Esophagus (tissue), 2 donors: ENCODE measurements at regions not wholly inside any gene's neighbourhood (a gene's known extent, or its start where the extent isn't known, plus 50 kb on each side); places are given as distances from the start of the nearest gene placed in this dataset.

ENCODE experiments used
- H3K27ac ChIP-seq, 2 donors: one replicate each; pipeline ENCODE4 v1.5.1; 2013; ENCODE audit warnings: low read depth in 2 of 2, mild to moderate bottlenecking in 2 of 2, inconsistent platforms in 1 of 2, low read length in 1 of 2, moderate library complexity in 1 of 2
- H3K27me3 ChIP-seq, 2 donors: one replicate each; pipeline ENCODE4 v1.6.1; 2013; ENCODE audit warnings: low read length in 2 of 2, control low read depth in 1 of 2, mild to moderate bottlenecking in 1 of 2; ENCODE audit not compliant: insufficient read depth in 2 of 2, control insufficient read depth in 1 of 2
- H3K36me3 ChIP-seq, 2 donors: one replicate each; pipeline ENCODE4 v1.6.1; 2013; ENCODE audit warnings: low read length in 1 of 2; ENCODE audit not compliant: control insufficient read depth in 2 of 2, insufficient read depth in 2 of 2
- H3K4me1 ChIP-seq, 2 donors: one replicate each; pipeline ENCODE4 v1.6.1; 2013; ENCODE audit warnings: low read length in 1 of 2; ENCODE audit not compliant: control insufficient read depth in 2 of 2, insufficient read depth in 2 of 2
- H3K4me3 ChIP-seq, 2 donors: one replicate each; pipeline ENCODE4 v1.5.1; 2013; ENCODE audit warnings: low read length in 2 of 2, mild to moderate bottlenecking in 2 of 2, low read depth in 1 of 2, moderate library complexity in 1 of 2
- H3K9me3 ChIP-seq, 2 donors: one replicate each; pipeline ENCODE4 v1.6.1; 2013; ENCODE audit warnings: mild to moderate bottlenecking in 2 of 2, low read depth in 1 of 2, low read length in 1 of 2, moderate library complexity in 1 of 2; ENCODE audit not compliant: control insufficient read depth in 2 of 2, insufficient read depth in 1 of 2
- WGBS, 2 donors: extraction: QIAGEN DNeasy Blood & Tissue Kit; methylation state at CpG; one replicate each; pipeline ENCODE4 v1.1.7; 2013; 5-methylcytosine and 5-hydroxymethylcytosine counted together
- donor health status: healthy with polysubstance abuse.
- donor health status: Bipolar disorder and iron deficiency.

DNA sequence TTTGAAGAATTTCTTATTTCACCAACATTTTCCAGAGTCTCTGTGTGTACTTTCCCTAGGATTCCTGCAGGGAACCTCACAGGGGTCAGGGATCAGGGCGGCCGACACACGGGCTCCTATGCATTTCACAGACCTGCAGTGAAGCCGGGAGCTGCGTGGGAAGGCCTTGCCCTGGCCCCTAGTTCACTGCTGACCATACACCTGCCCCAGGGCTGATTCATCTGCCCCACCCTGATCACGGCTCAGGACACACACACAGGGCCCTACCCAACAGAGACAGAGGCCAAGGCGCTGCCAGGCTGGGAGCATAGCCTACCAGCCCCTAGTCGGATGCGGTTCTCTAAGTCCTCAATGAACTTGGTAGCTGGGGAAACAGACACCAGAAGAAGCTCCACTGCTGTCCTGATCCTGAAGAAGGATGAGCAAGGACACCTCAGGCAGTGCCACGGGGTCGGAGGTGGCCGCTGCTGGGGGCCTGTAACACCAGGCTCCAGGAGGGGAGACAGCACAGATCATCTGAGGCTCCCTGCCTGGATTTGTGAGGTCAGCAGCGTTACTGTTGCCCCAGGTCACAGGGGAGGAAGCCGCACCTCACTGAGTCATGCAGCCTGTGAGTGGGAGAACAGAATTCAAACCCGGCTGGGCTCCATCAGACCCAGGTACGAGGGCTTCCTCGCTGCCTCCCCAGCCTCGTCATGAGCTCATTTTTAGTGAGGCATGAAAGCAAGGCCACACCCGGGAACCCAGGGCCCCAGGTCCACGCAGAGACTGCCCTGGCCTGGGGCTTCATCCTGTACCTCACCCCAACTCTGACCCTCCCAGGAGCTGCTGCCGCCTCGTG lies 278.8 kb upstream of the PPP2R2D start:
- WGBS, 2 donors: 64 to 69% methylated on average over 22 of the region's 22 CpGs
- H3K4me3 ChIP-seq: no peak overlapping the region
- no peaks in the 10 kb centered on the region for H3K27me3 ChIP-seq
- no peaks in the 10 kb centered on the region for H3K9me3 ChIP-seq
- H3K36me3 ChIP-seq: no peaks in the 10 kb centered on the region
- no peak overlapping the region for H3K27ac ChIP-seq
- no peaks in the 10 kb centered on the region for H3K4me1 ChIP-seq

DNA sequence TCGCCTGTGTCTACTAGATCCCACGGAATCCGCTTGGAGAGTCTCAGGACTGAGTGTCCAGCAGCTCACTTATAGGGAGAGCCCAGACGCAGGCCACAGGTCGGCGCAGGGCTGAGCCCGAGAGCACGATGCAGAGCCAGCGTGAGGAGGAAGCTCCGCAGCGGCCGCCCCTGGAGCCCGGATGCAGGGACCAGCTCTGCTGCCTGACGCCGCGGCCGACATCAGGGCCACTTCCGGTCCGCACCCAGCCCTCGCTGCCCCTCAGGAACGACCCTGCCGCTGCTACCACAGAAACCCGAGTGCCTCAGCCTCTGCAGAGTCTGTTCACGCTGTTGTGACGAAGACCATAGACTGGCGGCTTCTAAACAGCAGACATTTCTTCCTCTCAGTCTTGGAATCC lies 275.8 kb upstream of the PPP2R2D start:
- Histone ChIP-seq H3K27ac (no peak overlapping the region), H3K36me3 (no peaks in the 10 kb centered on the region), H3K4me1 (no peaks in the 10 kb centered on the region), H3K4me3 (no peak overlapping the region), H3K27me3 (no peaks in the 10 kb centered on the region), H3K9me3 (no peaks in the 10 kb centered on the region)
- 92% methylated on average over 26 of the region's 26 CpGs for whole genome bisulfite sequencing, 2 donors

DNA sequence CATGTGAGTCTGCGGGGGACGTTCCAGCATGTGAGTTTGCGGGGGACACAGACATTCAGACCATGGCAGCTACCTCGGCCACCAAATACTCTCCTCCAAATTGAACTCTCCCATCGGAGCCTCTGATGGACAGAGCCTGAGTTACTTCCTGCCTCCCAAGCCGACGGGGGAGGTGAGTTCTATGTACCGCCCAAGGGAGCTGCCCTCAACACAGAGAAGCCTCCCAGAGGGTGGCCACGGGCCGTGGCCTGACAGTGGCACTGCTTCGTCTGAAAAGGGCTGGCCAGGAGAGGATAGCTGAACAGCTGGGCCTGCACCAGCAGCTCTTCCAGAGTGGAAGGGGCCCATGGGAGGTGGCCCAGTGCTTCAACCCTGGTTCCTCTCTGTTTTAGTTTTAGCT lies 274.5 kb upstream of the PPP2R2D start:
- Histone ChIP-seq H3K9me3 (no peaks in the 10 kb centered on the region), H3K36me3 (no peaks in the 10 kb centered on the region), H3K4me3 (no peak overlapping the region), H3K4me1 (no peaks in the 10 kb centered on the region), H3K27me3 (no peaks in the 10 kb centered on the region), H3K27ac (no peak overlapping the region)
- 88 to 92% methylated on average over 11 of the region's 11 CpGs for WGBS, 2 donors

GRCh38 chr10:131629026-131629770 lies 271.6 kb upstream of the PPP2R2D start:
- 30 to 31% methylated on average over 4 of the region's 4 CpGs for WGBS, 2 donors
- Histone ChIP-seq H3K4me1 (no peaks in the 10 kb centered on the region), H3K9me3 (no peaks in the 10 kb centered on the region), H3K27ac (no peak overlapping the region), H3K36me3 (no peaks in the 10 kb centered on the region), H3K4me3 (no peak overlapping the region), H3K27me3 (no peaks in the 10 kb centered on the region)

- no peaks in the 10 kb centered on the region for H3K36me3 ChIP-seq
- no peaks in the 10 kb centered on the region for H3K27me3 ChIP-seq
- H3K4me3 ChIP-seq: no peak overlapping the region
- 65 to 73% methylated on average over 7 of the region's 7 CpGs for WGBS, 2 donors
- no peaks in the 10 kb centered on the region for H3K4me1 ChIP-seq
- H3K9me3 ChIP-seq: peaks cover 0 to 5% of the 10 kb centered on the region in 2 donors
- no peak overlapping the region for H3K27ac ChIP-seq
Measured at GRCh38 chr10:131630772-131631258, 270.0 kb upstream of the PPP2R2D start.

- Histone ChIP-seq H3K4me1 (no peaks in the 10 kb centered on the region), H3K27ac (no peak overlapping the region), H3K36me3 (no peaks in the 10 kb centered on the region), H3K9me3 (peaks cover 0 to 5% of the 10 kb centered on the region in 2 donors), H3K4me3 (no peak overlapping the region), H3K27me3 (no peaks in the 10 kb centered on the region)
- WGBS, 2 donors: 88 to 90% methylated on average over 14 of the region's 14 CpGs
Measured at GRCh38 chr10:131631619-131632018, 269.2 kb upstream of the PPP2R2D start.

DNA sequence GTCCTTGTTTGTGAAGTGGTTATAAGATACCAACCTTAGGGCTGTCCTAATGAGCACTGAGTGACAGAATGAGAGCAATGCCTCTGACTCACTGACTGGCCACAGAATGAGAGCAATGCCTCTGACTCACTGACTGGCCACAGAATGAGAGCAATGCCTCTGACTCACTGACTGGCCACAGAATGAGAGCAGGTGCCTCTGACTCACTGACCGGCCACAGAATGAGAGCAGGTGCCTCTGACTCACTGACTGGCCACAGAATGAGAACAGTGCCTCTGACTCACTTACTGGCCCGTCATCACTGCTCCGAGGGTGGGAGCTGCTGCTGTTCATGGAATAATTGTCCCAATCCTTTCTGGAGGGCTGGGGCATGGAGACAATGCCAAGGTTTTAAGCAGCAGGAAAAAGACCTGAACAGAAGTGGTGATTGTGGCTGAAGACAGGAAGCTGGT lies 265.2 kb upstream of the PPP2R2D start:
- H3K27ac ChIP-seq: no peak overlapping the region
- WGBS, 2 donors: 25 to 42% methylated on average over 3 of the region's 3 CpGs

GRCh38 chr10:131636116-131636515 lies 264.7 kb upstream of the PPP2R2D start:
- Histone ChIP-seq H3K4me1 (no peaks in the 10 kb centered on the region), H3K27ac (no peak overlapping the region), H3K9me3 (peaks cover 0 to 17% of the 10 kb centered on the region in 2 donors), H3K36me3 (no peaks in the 10 kb centered on the region), H3K4me3 (no peak overlapping the region), H3K27me3 (no peaks in the 10 kb centered on the region)
- WGBS, 2 donors: 71 to 84% methylated on average over 9 of the region's 9 CpGs

More for the DNA sequence above, 265.2 kb upstream of the PPP2R2D start:
- H3K4me1 ChIP-seq: no peaks in the 10 kb centered on the region
- no peaks in the 10 kb centered on the region for H3K36me3 ChIP-seq
- H3K4me3 ChIP-seq: no peak overlapping the region
- no peaks in the 10 kb centered on the region for H3K27me3 ChIP-seq
- peaks cover 0 to 17% of the 10 kb centered on the region in 2 donors for H3K9me3 ChIP-seq

GRCh38 chr10:131636841-131637724 lies 263.7 kb upstream of the PPP2R2D start:
- Histone ChIP-seq H3K27ac (no peak overlapping the region), H3K4me1 (no peaks in the 10 kb centered on the region), H3K27me3 (no peaks in the 10 kb centered on the region), H3K36me3 (no peaks in the 10 kb centered on the region), H3K4me3 (no peak overlapping the region), H3K9me3 (peaks cover 0 to 17% of the 10 kb centered on the region in 2 donors)
- WGBS, 2 donors: 87 to 89% methylated on average over 23 of the region's 23 CpGs
